ENCODE measurements at regions not wholly inside any gene's neighbourhood (a gene's known extent, or its start where the extent isn't known, plus 50 kb on each side); places are given as distances from the start of the nearest gene placed in this dataset.

GRCh38 chr18:43931439-43931838 lies 654.1 kb upstream of the SYT4 start:
- TF ChIP-seq EZH2 (IDR thresholded peaks at IDR 0.05; ENCODE audit: insufficient read depth, poor library complexity, severe bottlenecking) = no peak
- TF ChIP-seq EZH2phosphoT487 (IDR thresholded peaks at IDR 0.05; ENCODE audit: insufficient read depth, low read depth) = no peak
